ENCODE measurements at regions not wholly inside any gene's neighbourhood (a gene's known extent, or its start where the extent isn't known, plus 50 kb on each side); places are given as distances from the start of the nearest gene placed in this dataset.
A peak's percentile ranks its signal among the peaks of the same experiment; 100 is the strongest.

DNA sequence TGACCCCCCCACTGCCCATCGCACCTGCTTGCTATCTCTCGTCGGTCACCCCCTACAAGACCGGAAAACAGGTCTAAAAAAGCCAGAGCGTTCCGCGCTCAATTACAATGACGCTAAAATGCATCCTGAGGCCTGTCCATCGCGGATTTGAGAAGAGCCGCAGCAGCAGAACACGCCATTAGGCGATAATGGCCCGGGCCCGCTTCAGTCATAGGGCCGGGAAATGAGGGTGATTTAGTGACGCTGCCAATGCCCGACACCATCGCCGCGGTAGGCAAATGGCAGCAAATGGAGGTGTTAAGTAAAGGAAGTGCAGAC is 64.1 kb upstream of the SSX2IP start:
- H3K27ac Mint-ChIP-seq, result peak overlapping the region in 1 of 3 experiments; percentile 36; a peak in 1 of 7 replicates
- Histone ChIP-seq H3K27me3 (ENCODE audit: insufficient read depth, low read length) (no peaks in the 10 kb centered on the region), H3K4me2 (ENCODE audit: insufficient read depth, insufficient read length, low read length) (no peak overlapping the region), H3T11ph (ENCODE audit: low read length) (no peak overlapping the region), H4K20me1 (ENCODE audit: control insufficient read depth, insufficient read depth, insufficient read length) (no peaks in the 10 kb centered on the region), H2AK5ac (ENCODE audit: insufficient read length, low read length) (no peak overlapping the region), H3K79me2 (ENCODE audit: insufficient read depth, low read length) (no peaks in the 10 kb centered on the region), H4K91ac (ENCODE audit: insufficient read length, low read depth, low read length) (no peak overlapping the region), H3K9ac (ENCODE audit: extremely low read depth, insufficient read length, low read length) (no peak overlapping the region), H3K9me3 (ENCODE audit: control insufficient read depth, low read depth, low read length) (no peaks in the 10 kb centered on the region), H3K27ac (ENCODE audit: insufficient read length, low read depth, low read length) (no peak overlapping the region), H2BK15ac (ENCODE audit: low read depth, low read length) (no peak overlapping the region), H2AFZ (ENCODE audit: low read length) (no peak overlapping the region), H2BK20ac (ENCODE audit: low read depth, low read length, poor library complexity, severe bottlenecking) (no peak overlapping the region), H2BK5ac (ENCODE audit: insufficient read length, low read length) (no peak overlapping the region), H4K8ac (replicated peaks; ENCODE audit: insufficient read length, low read depth, low read length) (no peak overlapping the region), H3K56ac (ENCODE audit: insufficient read length, low read depth, low read length) (no peak overlapping the region), H3K4ac (ENCODE audit: low read depth, low read length) (no peak overlapping the region), H3K23me2 (ENCODE audit: insufficient read length, low read depth, low read length, poor library complexity, severe bottlenecking) (no peaks in the 10 kb centered on the region), H3K79me1 (ENCODE audit: insufficient read depth, low read depth, low read length, poor library complexity, severe bottlenecking) (no peaks in the 10 kb centered on the region), H2BK120ac (ENCODE audit: low read depth, low read length, poor library complexity, severe bottlenecking) (no peak overlapping the region), H3K18ac (ENCODE audit: insufficient read length, low read depth, low read length) (no peak overlapping the region), H3K23ac (ENCODE audit: insufficient read length, low read depth, low read length) (no peak overlapping the region), H3K14ac (ENCODE audit: insufficient read depth, low read length) (no peak overlapping the region), H2BK12ac (ENCODE audit: insufficient read length, low read depth, low read length) (no peak overlapping the region), H4K5ac (ENCODE audit: insufficient read length, low read depth, low read length) (no peak overlapping the region), H3K4me1 (ENCODE audit: insufficient read depth, low read length) (no peaks in the 10 kb centered on the region)
- TF ChIP-seq, protein P1, sequence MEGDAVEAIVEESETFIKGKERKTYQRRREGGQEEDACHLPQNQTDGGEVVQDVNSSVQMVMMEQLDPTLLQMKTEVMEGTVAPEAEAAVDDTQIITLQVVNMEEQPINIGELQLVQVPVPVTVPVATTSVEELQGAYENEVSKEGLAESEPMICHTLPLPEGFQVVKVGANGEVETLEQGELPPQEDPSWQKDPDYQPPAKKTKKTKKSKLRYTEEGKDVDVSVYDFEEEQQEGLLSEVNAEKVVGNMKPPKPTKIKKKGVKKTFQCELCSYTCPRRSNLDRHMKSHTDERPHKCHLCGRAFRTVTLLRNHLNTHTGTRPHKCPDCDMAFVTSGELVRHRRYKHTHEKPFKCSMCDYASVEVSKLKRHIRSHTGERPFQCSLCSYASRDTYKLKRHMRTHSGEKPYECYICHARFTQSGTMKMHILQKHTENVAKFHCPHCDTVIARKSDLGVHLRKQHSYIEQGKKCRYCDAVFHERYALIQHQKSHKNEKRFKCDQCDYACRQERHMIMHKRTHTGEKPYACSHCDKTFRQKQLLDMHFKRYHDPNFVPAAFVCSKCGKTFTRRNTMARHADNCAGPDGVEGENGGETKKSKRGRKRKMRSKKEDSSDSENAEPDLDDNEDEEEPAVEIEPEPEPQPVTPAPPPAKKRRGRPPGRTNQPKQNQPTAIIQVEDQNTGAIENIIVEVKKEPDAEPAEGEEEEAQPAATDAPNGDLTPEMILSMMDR (conservative IDR thresholded peaks at IDR 0.05), result no peak
- no peaks in the 10 kb centered on the region for H3K36me3 Mint-ChIP-seq (ENCODE audit: insufficient read depth in 1 of 3, low read depth in 3 of 3)
- no CpG with 5 or more reads among the region's 21 CpGs for WGBS (ENCODE audit: extremely low coverage, insufficient read length, low lambda C conversion rate)
- DNase-seq, result no peak
- H3K27me3 Mint-ChIP-seq (ENCODE audit: low read depth), result no peaks in the 10 kb centered on the region
- no peaks in the 10 kb centered on the region for H3K9me3 Mint-ChIP-seq
- H3K4me1 Mint-ChIP-seq, result peaks cover 39 to 40% of the 10 kb centered on the region in 2 experiments
- no peak overlapping the region for H3K4me3 Mint-ChIP-seq

All from H9 (cell line).